ENCODE measurements at regions not wholly inside any gene's neighbourhood (a gene's known extent, or its start where the extent isn't known, plus 50 kb on each side); places are given as distances from the start of the nearest gene placed in this dataset.

DNA sequence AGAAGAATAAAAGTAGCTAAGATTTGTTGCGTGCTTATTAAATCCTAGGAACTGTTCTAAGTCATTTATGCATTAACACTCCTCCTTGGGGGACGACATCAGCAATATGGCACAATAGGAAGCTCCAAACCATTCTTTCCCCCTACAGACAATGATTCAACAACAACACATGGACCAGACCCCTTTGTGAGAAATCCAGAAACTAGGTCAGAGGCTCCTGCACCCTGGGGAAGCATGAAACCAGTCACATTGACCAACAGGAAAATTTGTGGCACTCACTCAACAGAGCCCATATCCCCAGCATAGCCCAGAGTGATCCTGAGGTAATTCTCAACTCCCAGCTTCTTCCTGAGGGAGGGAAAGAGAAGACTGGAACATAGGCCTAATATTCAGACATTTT lies 294.4 kb downstream of the HINT1 start:
- no peak for TF ChIP-seq POLR2A (IDR thresholded peaks at IDR 0.05)
- TF ChIP-seq, protein P1, sequence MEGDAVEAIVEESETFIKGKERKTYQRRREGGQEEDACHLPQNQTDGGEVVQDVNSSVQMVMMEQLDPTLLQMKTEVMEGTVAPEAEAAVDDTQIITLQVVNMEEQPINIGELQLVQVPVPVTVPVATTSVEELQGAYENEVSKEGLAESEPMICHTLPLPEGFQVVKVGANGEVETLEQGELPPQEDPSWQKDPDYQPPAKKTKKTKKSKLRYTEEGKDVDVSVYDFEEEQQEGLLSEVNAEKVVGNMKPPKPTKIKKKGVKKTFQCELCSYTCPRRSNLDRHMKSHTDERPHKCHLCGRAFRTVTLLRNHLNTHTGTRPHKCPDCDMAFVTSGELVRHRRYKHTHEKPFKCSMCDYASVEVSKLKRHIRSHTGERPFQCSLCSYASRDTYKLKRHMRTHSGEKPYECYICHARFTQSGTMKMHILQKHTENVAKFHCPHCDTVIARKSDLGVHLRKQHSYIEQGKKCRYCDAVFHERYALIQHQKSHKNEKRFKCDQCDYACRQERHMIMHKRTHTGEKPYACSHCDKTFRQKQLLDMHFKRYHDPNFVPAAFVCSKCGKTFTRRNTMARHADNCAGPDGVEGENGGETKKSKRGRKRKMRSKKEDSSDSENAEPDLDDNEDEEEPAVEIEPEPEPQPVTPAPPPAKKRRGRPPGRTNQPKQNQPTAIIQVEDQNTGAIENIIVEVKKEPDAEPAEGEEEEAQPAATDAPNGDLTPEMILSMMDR (IDR thresholded peaks at IDR 0.05) = no peak
